Activated CD8-positive, alpha-beta memory T cell treated with anti-CD3 and anti-CD28 coated beads for 36 hours (primary cell): ENCODE measurements at regions not wholly inside any gene's neighbourhood (a gene's known extent, or its start where the extent isn't known, plus 50 kb on each side); places are given as distances from the start of the nearest gene placed in this dataset.

Source experiments
- CTCF ChIA-PET: fragments of 350-600 bp; sonication (Branson Sonifier 250); formaldehyde crosslinking; loops from one replicate; lab custom pipeline; 2021; ENCODE audit warnings: antibody characterized with exemption; lab: Charles Lee
- POLR2A ChIA-PET: fragments of 350-600 bp; sonication (Branson Sonifier 250); formaldehyde crosslinking; loops from one replicate; lab custom pipeline; 2021; ENCODE audit warnings: antibody characterized with exemption; lab: Charles Lee

DNA sequence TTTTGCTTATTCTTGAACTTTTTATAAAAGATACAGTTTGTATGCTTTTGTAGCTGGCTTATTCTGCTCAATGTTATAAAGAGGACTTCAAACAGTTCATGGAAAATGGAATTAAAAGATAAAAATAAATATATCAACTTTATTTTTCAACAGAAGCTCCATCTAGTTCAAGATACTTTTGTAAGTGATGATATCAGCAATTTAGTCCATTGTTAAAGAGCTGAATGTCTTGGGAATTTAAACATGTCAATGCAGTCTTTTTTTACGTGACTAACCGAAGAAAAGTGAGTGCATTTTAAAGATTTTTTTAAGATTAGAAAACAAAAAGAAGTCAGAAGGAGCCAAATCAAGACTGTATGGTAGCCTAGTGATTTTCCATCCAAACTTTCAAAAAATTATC lies 85.4 kb upstream of the CHST9 start:
- ChIA-PET CTCF (no interaction called here), POLR2A (no interaction called here)

DNA sequence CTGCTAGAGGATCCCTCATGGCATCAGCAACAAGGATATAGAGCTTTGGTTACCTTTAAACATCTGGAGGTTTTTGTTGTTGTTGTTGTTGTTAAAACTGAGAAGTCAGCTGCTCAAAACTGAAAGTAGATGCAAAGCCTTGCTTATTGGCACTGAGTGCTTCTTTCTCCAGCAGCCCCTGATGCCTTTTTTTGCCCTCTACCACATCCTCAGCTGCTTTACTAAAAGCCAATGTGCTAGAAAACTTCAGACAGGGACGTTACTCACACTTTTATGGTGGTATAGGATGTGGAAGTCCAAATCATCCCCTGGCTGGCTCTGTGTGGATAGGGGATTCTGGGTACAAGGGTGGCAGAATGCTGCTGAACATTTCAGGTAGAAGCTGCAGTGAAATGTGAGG lies 78.3 kb upstream of the CHST9 start:
- POLR2A ChIA-PET, result no interaction called here
- CTCF ChIA-PET, result no interaction called here

DNA sequence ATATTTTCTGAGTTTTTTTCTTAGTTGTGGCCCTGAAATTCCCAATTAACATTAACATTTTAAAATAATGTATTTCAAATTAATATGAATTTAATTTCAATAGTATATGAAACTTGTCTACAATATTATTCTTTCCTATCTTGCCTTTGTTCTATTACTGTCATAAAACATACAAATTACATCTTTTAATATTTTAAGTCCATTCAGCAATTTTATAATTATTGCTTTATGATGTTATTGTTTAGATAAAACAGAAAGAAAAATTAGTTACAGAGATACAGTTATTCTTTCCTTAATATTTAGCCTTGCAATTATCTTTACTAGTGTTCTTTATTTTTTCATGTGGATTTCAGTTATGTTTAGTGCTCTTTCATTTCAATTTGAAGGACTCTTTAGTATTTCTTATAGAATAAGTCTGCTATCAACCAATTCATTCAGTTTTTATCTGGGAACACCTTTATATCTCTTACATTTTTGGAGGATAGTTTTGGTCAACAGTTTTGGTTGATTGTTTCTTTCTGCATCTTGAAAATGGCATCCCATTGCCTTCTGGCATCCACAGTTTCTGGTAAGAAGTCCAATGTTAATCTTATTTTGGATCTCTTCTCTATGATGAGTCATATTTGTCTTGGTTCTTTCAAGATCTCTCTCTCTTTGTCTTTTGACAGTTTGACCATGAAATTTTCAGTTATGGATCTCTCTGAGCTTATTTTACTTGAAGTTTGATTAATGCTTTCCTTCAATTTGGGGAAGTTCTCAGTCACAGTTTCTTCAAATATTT lies 76.9 kb upstream of the CHST9 start:
- POLR2A ChIA-PET, result no interaction called here
- CTCF ChIA-PET, result no interaction called here

DNA sequence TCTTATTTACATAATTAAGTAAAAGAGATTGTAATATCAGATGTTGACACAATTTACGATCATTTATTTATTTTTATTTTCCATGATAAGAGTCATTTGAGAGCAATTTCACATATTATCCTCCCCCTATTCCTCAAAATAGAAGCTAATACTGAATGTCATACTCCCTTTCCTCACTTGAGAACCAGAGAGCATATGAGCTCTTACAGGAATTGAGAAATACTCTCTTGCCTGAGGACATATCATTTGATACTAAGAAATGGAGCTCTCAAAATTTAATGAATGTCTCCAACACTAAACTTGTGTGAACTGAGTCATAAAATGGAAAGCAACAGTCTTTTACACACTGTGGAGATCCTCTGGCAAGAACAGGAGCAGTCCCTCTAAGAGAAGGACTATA lies 68.5 kb upstream of the CHST9 start:
- ChIA-PET CTCF (no interaction called here), POLR2A (no interaction called here)

DNA sequence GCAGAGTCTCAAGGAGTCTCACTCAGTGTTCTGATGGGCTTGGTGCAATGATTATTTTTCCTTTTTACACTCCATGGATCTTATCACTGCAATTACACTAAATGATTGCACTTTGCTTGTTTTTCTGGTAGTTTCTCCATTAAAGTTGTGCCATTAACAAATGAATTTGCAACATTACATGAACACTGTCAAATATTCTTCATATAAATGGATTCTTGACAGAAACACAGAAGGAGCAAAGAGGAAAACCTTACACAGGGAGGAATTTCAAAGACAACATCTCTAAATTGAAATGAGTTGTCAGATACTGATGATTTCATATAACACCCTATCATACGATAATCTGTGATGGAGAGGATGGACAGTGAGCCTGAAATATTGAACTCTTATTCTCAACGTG lies 65.4 kb upstream of the CHST9 start:
- CTCF ChIA-PET, result no interaction called here
- POLR2A ChIA-PET, result no interaction called here

DNA sequence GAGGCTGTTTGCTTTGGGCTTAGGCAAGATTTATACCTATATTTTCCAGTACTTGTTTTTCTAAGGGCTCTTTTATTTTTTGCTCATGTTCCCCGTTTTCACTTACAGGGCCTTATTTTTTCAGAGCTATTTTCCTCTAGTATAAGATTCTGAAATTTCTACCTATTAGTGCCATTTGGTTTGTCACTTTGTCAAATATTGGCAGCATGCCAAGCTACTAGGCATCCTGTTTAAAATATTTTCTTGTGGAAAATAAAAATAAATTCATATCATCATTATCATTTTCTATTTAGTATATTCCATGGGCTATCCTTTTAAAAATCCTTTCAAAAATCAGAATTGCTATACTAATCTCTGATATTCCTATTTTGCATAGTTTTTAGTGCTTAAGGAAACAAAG lies 64.8 kb upstream of the CHST9 start:
- CTCF ChIA-PET, result no interaction called here
- POLR2A ChIA-PET, result no interaction called here

DNA sequence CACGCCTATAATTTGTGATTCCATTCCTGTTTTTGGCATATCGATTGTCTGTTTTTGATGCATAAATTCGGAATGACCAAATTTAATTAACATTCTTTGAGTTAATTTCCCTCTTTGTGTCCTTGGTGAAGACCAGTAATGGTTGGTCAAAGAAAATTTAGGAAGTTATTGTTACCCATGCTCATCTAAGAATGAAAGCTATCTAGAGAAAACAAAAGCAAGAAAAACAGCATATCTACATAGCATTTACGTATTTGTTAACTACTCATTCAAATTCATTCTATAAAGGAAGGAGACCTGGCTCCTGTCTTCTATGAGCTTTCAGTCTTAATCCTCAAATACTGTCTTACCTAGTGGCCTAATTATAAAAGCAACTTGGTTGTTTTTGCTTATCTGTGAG lies 59.2 kb upstream of the CHST9 start:
- CTCF ChIA-PET, result no interaction called here
- POLR2A ChIA-PET, result no interaction called here

DNA sequence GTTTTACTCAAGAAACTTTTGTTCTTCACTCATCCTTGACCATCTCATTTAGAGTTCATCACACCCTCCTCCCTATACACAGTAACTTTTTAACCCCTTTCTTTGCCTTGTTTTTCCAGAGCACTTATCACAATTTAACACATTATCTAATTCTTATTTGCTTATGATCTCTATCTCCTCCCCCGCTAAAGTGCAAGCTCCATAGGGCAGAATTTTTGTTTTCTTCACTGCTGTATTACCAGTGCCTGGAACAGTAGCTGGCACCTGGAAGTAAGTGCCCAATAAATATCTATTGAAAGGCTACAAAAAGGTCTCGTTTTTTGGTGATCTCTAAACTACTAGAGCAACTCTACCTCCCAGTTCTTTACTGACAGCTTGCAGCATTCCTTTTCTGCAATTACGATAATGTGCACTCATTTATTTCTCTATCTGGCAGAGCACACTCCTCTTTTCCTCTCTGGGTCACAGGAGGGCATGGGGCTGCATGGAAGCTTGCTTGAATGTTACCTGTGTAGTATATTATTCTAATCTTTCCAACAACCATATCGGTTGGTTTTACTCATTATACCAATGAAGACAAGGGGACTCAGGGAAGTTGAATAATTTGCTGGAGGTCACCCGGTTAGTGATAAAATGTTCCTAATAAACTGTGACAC lies 57.4 kb upstream of the CHST9 start:
- CTCF ChIA-PET, result no interaction called here
- POLR2A ChIA-PET, result no interaction called here

DNA sequence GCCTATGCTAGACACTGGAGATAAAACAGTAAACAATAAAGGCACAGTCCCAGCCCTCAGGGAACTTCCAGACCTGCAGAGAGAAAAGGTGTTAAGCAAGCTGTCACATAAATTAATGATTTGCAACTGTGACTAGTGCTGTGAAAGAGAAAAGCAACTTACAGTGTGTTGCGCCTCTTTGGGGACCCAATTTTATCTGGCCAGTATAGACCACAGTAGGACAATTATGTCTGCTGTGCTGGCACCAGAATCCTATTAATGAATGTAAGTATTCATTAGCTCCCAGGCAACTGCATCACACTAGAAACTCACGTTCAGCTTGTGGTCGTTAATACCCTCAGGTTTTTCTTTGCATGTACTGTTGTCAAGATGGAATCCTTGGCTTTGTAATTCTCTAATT lies 55.3 kb upstream of the CHST9 start:
- CTCF ChIA-PET, result no interaction called here
- POLR2A ChIA-PET, result no interaction called here

DNA sequence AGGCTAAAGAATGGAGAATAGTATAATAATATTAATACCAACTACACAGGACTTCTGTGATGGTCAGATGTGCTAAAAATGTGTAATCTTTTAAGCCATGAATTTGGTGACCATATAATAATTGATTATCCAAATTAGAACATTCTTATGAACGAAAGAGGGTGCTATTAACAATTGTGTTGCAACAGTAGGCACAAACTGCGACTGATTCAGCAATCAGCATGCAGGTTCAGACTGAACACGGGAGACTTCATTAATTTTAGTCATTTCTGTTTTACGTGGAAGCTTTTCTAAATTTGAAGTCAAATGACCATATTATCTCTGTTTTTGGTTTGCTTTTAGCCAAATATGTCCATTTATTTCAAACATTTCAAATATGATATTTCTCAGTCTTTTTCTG lies 54.6 kb upstream of the CHST9 start:
- CTCF ChIA-PET, result no interaction called here
- POLR2A ChIA-PET, result no interaction called here

DNA sequence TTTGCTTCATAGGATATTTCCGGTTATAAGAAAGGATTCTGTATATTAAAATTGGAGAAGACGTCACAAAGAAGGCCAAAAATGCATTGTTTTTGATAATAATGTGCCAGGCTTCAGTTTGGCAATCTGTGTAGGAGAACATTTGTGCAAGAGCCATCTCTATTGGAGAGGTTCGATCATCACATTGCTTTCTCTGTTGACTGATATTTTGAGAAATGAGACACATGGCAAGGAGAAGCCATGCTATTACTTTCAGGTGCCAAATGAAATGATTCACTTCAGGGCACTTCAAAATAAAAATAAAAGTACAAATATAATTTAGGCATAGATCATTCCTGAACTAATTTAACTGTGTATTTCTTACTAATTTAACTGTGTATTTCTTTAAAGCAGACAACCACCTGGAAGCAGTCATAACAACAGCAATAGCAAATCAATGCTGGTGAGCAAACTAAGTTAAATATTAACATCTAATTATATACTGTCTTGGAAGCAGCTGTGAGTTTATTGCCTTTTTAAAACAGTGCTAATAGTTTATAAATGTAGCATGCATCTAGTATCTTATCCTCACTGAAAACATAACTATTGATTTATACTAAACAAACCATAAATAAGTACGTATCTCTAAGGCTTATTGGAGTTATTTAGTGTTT lies 50.2 kb upstream of the CHST9 start:
- POLR2A ChIA-PET, result no interaction called here

More for the DNA sequence above, 50.2 kb upstream of the CHST9 start:
- CTCF ChIA-PET, result no interaction called here
